Urinary bladder (tissue), 3 donors: ENCODE measurements at regions not wholly inside any gene's neighbourhood (a gene's known extent, or its start where the extent isn't known, plus 50 kb on each side); places are given as distances from the start of the nearest gene placed in this dataset.
"Not testable (repeated sequence)": the region's sequence is repeated elsewhere in the genome, so short reads cannot be mapped to it uniquely, and the experiment has no call there.

Source experiments
- DNase-seq: peaks from one replicate; pipeline ENCODE4 v3.0.0-alpha.2; 2015; ENCODE audit errors: extremely low spot score
- H3K27ac ChIP-seq: one replicate; pipeline ENCODE4 v1.5.1; 2013; ENCODE audit warnings: low read depth, mild to moderate bottlenecking, moderate library complexity
- H3K36me3 ChIP-seq: one replicate; pipeline ENCODE4 v1.6.1; 2013; ENCODE audit warnings: mild to moderate bottlenecking, moderate library complexity; ENCODE audit not compliant: insufficient read depth
- H3K4me1 ChIP-seq: one replicate; pipeline ENCODE4 v1.6.1; 2013; ENCODE audit warnings: mild to moderate bottlenecking, moderate library complexity; ENCODE audit not compliant: insufficient read depth
- H3K4me3 ChIP-seq: one replicate; pipeline ENCODE4 v1.5.1; 2013; ENCODE audit warnings: low read depth, low read length
- WGBS: extraction: QIAGEN DNeasy Blood & Tissue Kit; methylation state at CpG from one replicate; pipeline ENCODE4 v1.1.7; 2013; 5-methylcytosine and 5-hydroxymethylcytosine counted together
- donor health status: healthy with polysubstance abuse.
- donor health status: healthy.

- H3K36me3 ChIP-seq = no peaks in the 10 kb centered on the region
- WGBS = 61% methylated on average over 2 of the region's 2 CpGs
- H3K4me1 ChIP-seq = no peaks in the 10 kb centered on the region
- H3K4me3 ChIP-seq = no peak overlapping the region
- no peak for DNase-seq
- no peak overlapping the region for H3K27ac ChIP-seq
Observed at GRCh38 chr4:24203926-24204325, 314.1 kb upstream of the PPARGC1A start.

DNA sequence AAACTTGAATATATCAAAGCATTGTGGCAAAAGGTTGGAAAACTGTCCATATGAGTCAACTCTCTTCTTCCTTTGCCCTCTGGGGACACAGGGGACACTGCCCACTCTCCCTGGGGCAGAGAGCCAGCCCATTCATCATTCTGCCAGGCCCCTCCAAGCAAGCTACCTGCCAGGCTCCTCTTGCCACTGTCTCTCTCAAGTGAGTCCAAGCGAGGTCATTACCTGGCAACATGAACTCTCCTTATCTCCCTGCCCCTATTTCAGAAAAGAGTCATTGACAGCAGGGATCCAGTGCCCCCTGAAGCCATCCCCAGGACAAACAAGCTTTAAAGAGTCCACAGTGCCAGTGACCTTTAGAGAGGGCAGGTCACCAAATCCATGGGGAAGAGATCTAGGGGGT lies 312.7 kb upstream of the PPARGC1A start:
- H3K4me1 ChIP-seq = no peaks in the 10 kb centered on the region
- 98% methylated on average over 1 of the region's 1 CpG for WGBS
- no peak overlapping the region for H3K27ac ChIP-seq
- no peak overlapping the region for H3K4me3 ChIP-seq
- DNase-seq = no peak
- no peaks in the 10 kb centered on the region for H3K36me3 ChIP-seq

- Histone ChIP-seq H3K4me1 (no peaks in the 10 kb centered on the region), H3K4me3 (no peak overlapping the region), H3K27ac (no peak overlapping the region), H3K36me3 (no peaks in the 10 kb centered on the region)
- no peak for DNase-seq
Observed at GRCh38 chr4:24197955-24198354, 308.1 kb upstream of the PPARGC1A start.

DNA sequence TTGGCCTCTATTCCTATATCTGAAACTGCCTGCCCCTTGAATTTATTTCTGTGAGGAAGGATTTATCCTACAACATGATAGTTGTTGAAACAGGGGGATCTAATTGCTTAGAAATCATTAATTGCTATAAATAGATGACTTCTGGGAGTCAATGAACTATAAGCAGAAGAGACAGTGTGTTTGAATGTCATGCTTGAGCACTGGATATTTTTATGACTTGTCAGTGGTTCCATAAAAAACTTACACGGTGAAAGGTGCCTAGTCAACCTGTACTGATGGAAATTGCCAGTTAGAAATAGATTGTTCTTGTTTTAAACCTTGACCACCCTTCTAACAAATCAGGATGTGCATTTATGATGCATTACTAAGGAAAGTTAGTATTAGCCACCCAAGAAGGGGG lies 306.9 kb upstream of the PPARGC1A start:
- Histone ChIP-seq H3K4me1 (no peaks in the 10 kb centered on the region), H3K27ac (no peak overlapping the region), H3K4me3 (no peak overlapping the region), H3K36me3 (no peaks in the 10 kb centered on the region)
- 57% methylated on average over 1 of the region's 1 CpG for WGBS
- no peak for DNase-seq

GRCh38 chr4:24195991-24196736 lies 306.3 kb upstream of the PPARGC1A start:
- no peaks in the 10 kb centered on the region for H3K36me3 ChIP-seq
- 79% methylated on average over 3 of the region's 3 CpGs for WGBS
- no peak for DNase-seq
- no peak overlapping the region for H3K4me3 ChIP-seq
- H3K4me1 ChIP-seq = no peaks in the 10 kb centered on the region
- no peak overlapping the region for H3K27ac ChIP-seq

DNA sequence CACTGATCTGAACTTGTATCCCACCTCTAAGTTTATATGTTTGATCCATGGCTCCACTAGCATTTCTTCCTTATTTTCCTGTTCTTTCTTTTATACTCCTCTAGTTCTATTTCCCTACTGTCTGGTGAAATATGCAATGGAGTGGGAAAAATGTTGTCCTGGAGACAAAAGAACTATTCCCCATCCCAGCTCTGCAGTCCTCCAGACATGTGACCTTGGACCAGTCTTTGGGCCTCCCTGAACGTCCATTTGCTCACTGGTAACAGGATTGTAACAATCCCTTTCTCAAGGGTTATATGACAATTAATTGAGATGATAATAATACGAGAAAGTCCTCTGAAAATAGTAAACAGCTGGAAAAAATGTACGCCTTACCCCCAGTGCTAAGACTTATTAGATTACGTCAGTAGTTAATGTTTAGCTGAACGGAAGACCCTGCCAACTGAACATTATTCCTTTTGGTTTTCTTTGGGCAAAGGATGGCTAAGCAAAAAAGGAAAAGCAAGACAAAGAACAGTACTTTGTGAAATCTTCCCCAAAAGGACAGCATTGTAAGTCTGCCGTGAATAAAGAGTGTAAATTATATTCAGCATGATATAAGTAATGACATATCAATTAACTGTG lies 302.3 kb upstream of the PPARGC1A start:
- Histone ChIP-seq H3K27ac (no peak overlapping the region), H3K4me1 (no peaks in the 10 kb centered on the region), H3K4me3 (no peak overlapping the region), H3K36me3 (no peaks in the 10 kb centered on the region)
- DNase-seq = no peak
- WGBS = 85% methylated on average over 6 of the region's 6 CpGs

DNA sequence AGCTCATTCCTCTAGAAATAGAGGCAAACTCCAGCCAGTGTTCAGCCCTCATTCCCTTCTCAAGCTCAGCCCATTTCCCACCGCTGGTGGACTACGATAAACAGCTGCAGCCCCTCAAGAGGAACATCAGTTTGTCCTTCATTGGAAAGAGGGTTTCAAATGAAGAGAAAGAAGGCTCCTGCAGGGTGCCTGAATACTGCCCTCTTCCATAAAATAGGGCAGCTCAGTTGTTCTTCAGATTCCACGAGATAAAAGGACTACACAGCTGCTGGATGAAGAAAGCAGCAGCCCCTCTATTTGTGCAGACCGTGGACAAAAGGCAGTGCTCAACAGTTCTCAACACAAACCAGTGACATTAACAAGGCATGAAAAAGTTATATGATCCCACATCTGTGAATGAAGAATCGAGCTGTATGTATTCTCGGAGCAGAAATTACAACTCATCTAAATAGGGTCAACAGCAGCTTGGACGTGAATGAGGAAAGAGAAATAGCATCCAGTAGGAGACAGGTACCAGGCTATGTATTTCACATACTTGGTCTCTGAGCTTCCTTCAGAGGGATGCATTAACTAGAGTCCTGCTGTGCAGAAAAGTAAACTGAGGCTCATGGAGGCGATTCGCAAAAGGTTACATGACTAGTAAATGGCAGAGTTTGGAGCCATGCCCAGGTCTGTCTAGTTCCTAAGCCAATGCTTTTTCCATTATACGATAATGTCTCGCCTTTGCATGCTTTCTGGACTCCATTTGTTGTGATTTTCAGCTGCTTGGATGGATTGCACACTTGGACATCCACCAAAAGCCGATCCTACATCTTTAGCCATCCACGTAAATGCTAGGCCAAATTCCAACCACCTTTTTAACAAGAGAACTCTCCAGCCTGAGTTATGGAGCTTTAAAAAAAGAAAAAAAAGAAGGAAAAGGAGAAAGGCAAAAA lies 301.2 kb upstream of the PPARGC1A start:
- no peak overlapping the region for H3K4me3 ChIP-seq
- H3K4me1 ChIP-seq = no peaks in the 10 kb centered on the region
- H3K36me3 ChIP-seq = no peaks in the 10 kb centered on the region
- H3K27ac ChIP-seq = no peak overlapping the region
- peak; percentile 69 for DNase-seq
- 34% methylated on average over 13 of the region's 13 CpGs for WGBS

- no peaks in the 10 kb centered on the region for H3K4me1 ChIP-seq
- WGBS = 95% methylated on average over 1 of the region's 1 CpG
- no peak for DNase-seq
- no peak overlapping the region for H3K27ac ChIP-seq
- H3K4me3 ChIP-seq = no peak overlapping the region
- no peaks in the 10 kb centered on the region for H3K36me3 ChIP-seq
Observed at GRCh38 chr4:24188459-24188858, 298.6 kb upstream of the PPARGC1A start.

DNA sequence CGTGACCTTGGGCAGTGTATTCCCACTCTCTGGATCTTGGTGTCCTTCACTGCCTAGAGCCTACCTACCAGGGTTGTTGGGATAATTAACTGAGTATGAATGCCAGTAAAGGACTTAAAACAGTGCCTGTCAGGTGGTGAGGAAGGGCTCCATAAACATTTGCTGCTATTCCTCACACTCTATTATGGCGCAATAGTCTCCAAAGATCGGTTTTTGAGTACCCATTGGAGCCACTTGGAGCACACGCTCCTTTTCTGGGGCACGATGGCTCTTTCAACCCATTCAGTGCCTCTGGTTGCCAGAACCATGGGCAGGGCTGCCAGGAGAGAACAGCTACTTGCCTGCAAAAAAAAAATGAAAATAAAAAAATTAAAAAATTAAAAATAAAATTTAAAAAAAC lies 296.6 kb upstream of the PPARGC1A start:
- DNase-seq = no peak
- no peak overlapping the region for H3K27ac ChIP-seq
- no peaks in the 10 kb centered on the region for H3K36me3 ChIP-seq
- 96% methylated on average over 5 of the region's 5 CpGs for WGBS
- no peaks in the 10 kb centered on the region for H3K4me1 ChIP-seq
- no peak overlapping the region for H3K4me3 ChIP-seq

DNA sequence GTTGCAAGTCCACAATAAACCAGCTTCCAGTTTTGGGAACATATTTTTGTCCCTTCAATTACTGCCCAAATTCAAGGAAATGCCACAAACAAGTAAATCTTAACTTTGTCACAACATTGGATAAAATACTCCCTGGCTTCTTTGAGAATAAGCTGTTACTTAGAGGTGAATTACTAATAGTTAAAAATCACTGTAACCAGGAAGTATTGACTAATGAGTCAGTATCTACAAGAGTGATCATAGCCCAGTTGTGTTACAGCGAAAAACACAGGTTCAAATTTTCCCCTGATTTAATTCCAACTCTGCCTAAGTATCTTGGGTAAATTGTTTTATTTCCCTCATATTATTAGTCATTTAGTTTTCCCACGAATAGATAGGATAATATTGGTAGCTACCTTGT lies 291.2 kb upstream of the PPARGC1A start:
- no peak for DNase-seq
- H3K27ac ChIP-seq = no peak overlapping the region
- 87% methylated on average over 2 of the region's 2 CpGs for WGBS
- no peak overlapping the region for H3K4me3 ChIP-seq
- no peaks in the 10 kb centered on the region for H3K36me3 ChIP-seq
- H3K4me1 ChIP-seq = no peaks in the 10 kb centered on the region

DNA sequence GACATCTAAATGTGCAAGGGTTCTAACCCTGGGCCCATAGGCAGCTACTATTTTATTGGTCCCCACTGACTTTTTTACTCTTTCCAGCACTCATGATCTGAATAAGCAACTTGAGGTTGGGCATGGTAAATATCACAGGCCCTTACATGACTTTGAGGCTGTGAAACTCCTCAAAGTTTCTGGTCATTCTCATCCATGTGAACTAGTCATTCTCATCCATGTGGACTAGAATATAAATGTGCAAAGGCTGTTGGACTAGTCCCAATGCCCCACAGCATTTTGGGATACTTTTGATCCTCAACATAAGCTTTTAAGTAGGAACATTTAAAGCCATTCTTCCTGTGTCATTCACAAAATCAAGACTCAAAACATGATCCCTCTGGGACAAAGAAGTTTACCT lies 290.7 kb upstream of the PPARGC1A start:
- no peaks in the 10 kb centered on the region for H3K4me1 ChIP-seq
- DNase-seq = no peak
- no peak overlapping the region for H3K4me3 ChIP-seq
- H3K36me3 ChIP-seq = no peaks in the 10 kb centered on the region
- no peak overlapping the region for H3K27ac ChIP-seq

GRCh38 chr4:24179201-24179840 lies 289.5 kb upstream of the PPARGC1A start:
- no peak for DNase-seq
- H3K4me1 ChIP-seq = no peaks in the 10 kb centered on the region
- WGBS = 87% methylated on average over 4 of the region's 4 CpGs

GRCh38 chr4:24177443-24177842 lies 287.6 kb upstream of the PPARGC1A start:
- H3K36me3 ChIP-seq, H3K4me1 ChIP-seq, H3K27ac ChIP-seq, H3K4me3 ChIP-seq, DNase-seq: not testable (repeated sequence)
- 92% methylated on average over 2 of the region's 2 CpGs for whole genome bisulfite sequencing

More at GRCh38 chr4:24179201-24179840, 289.5 kb upstream of the PPARGC1A start:
- no peaks in the 10 kb centered on the region for H3K36me3 ChIP-seq
- no peak overlapping the region for H3K4me3 ChIP-seq
- H3K27ac ChIP-seq = no peak overlapping the region
